WTC11 (cell line): ENCODE measurements at regions not wholly inside any gene's neighbourhood (a gene's known extent, or its start where the extent isn't known, plus 50 kb on each side); places are given as distances from the start of the nearest gene placed in this dataset.

Source experiments
- ATAC-seq: fragments of 200-7000 bp; cut with Tn5 transposase; 2 replicates; pipeline ENCODE4 v1.10.0; 2021; ENCODE audit warnings: mild to moderate bottlenecking, moderate library complexity
- CTCF ChIA-PET: fragments of 300-600 bp; sonication (Branson Sonifier 250); formaldehyde crosslinking; loops from one replicate; lab custom pipeline; 2021; ENCODE audit warnings: antibody characterized with exemption; lab: Charles Lee
- POLR2A ChIA-PET: fragments of 350-600 bp; sonication (Branson Sonifier 250); formaldehyde crosslinking; loops from one replicate; lab custom pipeline; 2021; ENCODE audit warnings: antibody characterized with exemption; lab: Charles Lee
- DNase-seq: peaks from one replicate; pipeline ENCODE4 v3.0.0; 2021; ENCODE audit warnings: low spot score
- H3K27ac Mint-ChIP-seq: 2 replicates; pipeline ENCODE4 v1.8.0; 2021; ENCODE audit warnings: mixed read lengths
- H3K27me3 Mint-ChIP-seq: 2 replicates; pipeline ENCODE4 v1.8.0; 2021; ENCODE audit warnings: low read depth, mild to moderate bottlenecking, moderate library complexity, mixed read lengths
- H3K36me3 Mint-ChIP-seq: 2 replicates; pipeline ENCODE4 v1.8.0; 2021; ENCODE audit warnings: mixed read lengths
- H3K4me1 Mint-ChIP-seq: 2 replicates; pipeline ENCODE4 v1.8.0; 2022; ENCODE audit warnings: mixed read lengths
- H3K4me3 Mint-ChIP-seq: 2 replicates; pipeline ENCODE4 v1.8.0; 2021; ENCODE audit warnings: mild to moderate bottlenecking, moderate library complexity, mixed read lengths
- H3K9me3 Mint-ChIP-seq: 2 replicates; pipeline ENCODE4 v1.8.0; 2021; ENCODE audit warnings: mixed read lengths
- ATF1 ChIP-seq: sonication (generic); formaldehyde crosslinking; IDR thresholded peaks from 2 replicates; pipeline ENCODE4 v1.8.1; 2023; ENCODE audit warnings: mild to moderate bottlenecking, moderate library complexity, missing genetic modification reagents
- CBFB ChIP-seq: sonication (generic); formaldehyde crosslinking; IDR thresholded peaks from 2 replicates; pipeline ENCODE4 v1.8.1; 2022; ENCODE audit warnings: mild to moderate bottlenecking, low read depth, missing genetic modification reagents
- ERG ChIP-seq: fragments of 250-450 bp; sonication (Bioruptor Pico); IDR thresholded peaks from 2 replicates; pipeline ENCODE4 v1.8.0; 2021; ENCODE audit warnings: mild to moderate bottlenecking
- GRHL2 ChIP-seq: fragments of 250-450 bp; sonication (Bioruptor Pico); IDR thresholded peaks from 2 replicates; pipeline ENCODE4 v1.8.0; 2022; ENCODE audit warnings: mild to moderate bottlenecking, moderate library complexity; ENCODE audit not compliant: insufficient replicate concordance, severe bottlenecking
- KAT7 ChIP-seq: sonication (generic); formaldehyde crosslinking; IDR thresholded peaks from 2 replicates; pipeline ENCODE4 v1.8.1; 2023; ENCODE audit warnings: missing genetic modification reagents, mild to moderate bottlenecking, borderline replicate concordance
- NFATC4 ChIP-seq: fragments of 250-450 bp; sonication (Bioruptor Pico); IDR thresholded peaks from 2 replicates; pipeline ENCODE4 v1.9.0; 2021; ENCODE audit warnings: mild to moderate bottlenecking
- NR1H2 ChIP-seq: sonication (generic); formaldehyde crosslinking; IDR thresholded peaks from 2 replicates; pipeline ENCODE4 v1.9.0; 2021; ENCODE audit warnings: mild to moderate bottlenecking, moderate library complexity, missing genetic modification reagents
- NR2C2 ChIP-seq: sonication (generic); formaldehyde crosslinking; IDR thresholded peaks from 2 replicates; pipeline ENCODE4 v1.8.0; 2022; ENCODE audit warnings: mild to moderate bottlenecking, missing genetic modification reagents
- NR3C1 ChIP-seq: sonication (generic); formaldehyde crosslinking; conservative IDR thresholded peaks from 2 replicates; pipeline ENCODE4 v1.8.1; 2023; ENCODE audit warnings: low read depth, mild to moderate bottlenecking, missing genetic modification reagents
- OVOL2 ChIP-seq: fragments of 250-450 bp; sonication (Bioruptor Pico); IDR thresholded peaks from 2 replicates; pipeline ENCODE4 v1.9.0; 2021; ENCODE audit warnings: mild to moderate bottlenecking, borderline replicate concordance
- PREB ChIP-seq: sonication (generic); formaldehyde crosslinking; IDR thresholded peaks from 2 replicates; pipeline ENCODE4 v1.8.1; 2022; ENCODE audit warnings: mild to moderate bottlenecking, missing genetic modification reagents, moderate library complexity, borderline replicate concordance
- PRRX2 ChIP-seq: fragments of 250-450 bp; sonication (Bioruptor Pico); IDR thresholded peaks from 2 replicates; pipeline ENCODE4 v1.8.0; 2021; ENCODE audit warnings: mild to moderate bottlenecking
- SP1 ChIP-seq: sonication (generic); formaldehyde crosslinking; conservative IDR thresholded peaks from 2 replicates; pipeline ENCODE4 v1.8.1; 2022; ENCODE audit warnings: missing genetic modification reagents
- USF2 ChIP-seq: sonication (generic); formaldehyde crosslinking; IDR thresholded peaks from 2 replicates; pipeline ENCODE4 v1.8.1; 2023; ENCODE audit warnings: mild to moderate bottlenecking, missing genetic modification reagents, moderate library complexity
- ZMAT4 ChIP-seq: fragments of 250-450 bp; sonication (Bioruptor Pico); IDR thresholded peaks from 2 replicates; pipeline ENCODE4 v1.9.0; 2021; ENCODE audit warnings: mild to moderate bottlenecking
- ZNF532 ChIP-seq: fragments of 250-450 bp; sonication (Bioruptor Pico); IDR thresholded peaks from 2 replicates; pipeline ENCODE4 v1.9.0; 2021; ENCODE audit warnings: mild to moderate bottlenecking, borderline replicate concordance
- ZSCAN18 ChIP-seq: fragments of 250-450 bp; sonication (Bioruptor Pico); IDR thresholded peaks from 2 replicates; pipeline ENCODE4 v2.1.2; 2022; ENCODE audit warnings: mild to moderate bottlenecking, moderate library complexity

GRCh38 chr12:34298971-34299801, 276.9 kb downstream of the ALG10 start (continued):
- TF ChIP-seq ATF1 (CRISPR knock-in tag) (no peak), ZSCAN18 (no peak)
- TF ChIP-seq, all 79 proteins: peak for 0

GRCh38 chr12:34299802-34300193, 277.5 kb downstream of the ALG10 start:
- H3K36me3 Mint-ChIP-seq, result peaks cover 98% of the 10 kb centered on the region
- H3K4me1 Mint-ChIP-seq, result no peaks in the 10 kb centered on the region
- H3K27me3 Mint-ChIP-seq, result peaks cover 43% of the 10 kb centered on the region
- no peak overlapping the region for H3K4me3 Mint-ChIP-seq
- ChIA-PET POLR2A (no interaction called here), CTCF (no interaction called here)
- no peak overlapping the region for H3K27ac Mint-ChIP-seq
- DNase-seq, result no peak
- no peak for TF ChIP-seq NR1H2
- no peak for TF ChIP-seq ZMAT4 (CRISPR knock-in tag)
- TF ChIP-seq GRHL2 (CRISPR knock-in tag), result no peak
- no peak for TF ChIP-seq NFATC4 (CRISPR knock-in tag)
- no peak for TF ChIP-seq ATF1 (CRISPR knock-in tag)
- no peak for TF ChIP-seq OVOL2
- no peak for TF ChIP-seq ZNF532 (CRISPR knock-in tag)
- TF ChIP-seq PREB (CRISPR knock-in tag), result no peak
- no peak for TF ChIP-seq PRRX2
- no peak for TF ChIP-seq CBFB (CRISPR knock-in tag)
- TF ChIP-seq KAT7 (CRISPR knock-in tag), result no peak
- peaks cover 95% of the 10 kb centered on the region for H3K9me3 Mint-ChIP-seq
- no peak for ATAC-seq

- no peaks in the 10 kb centered on the region for H3K4me1 Mint-ChIP-seq
- no peak for ATAC-seq
- no peak for DNase-seq
- no peak overlapping the region for H3K4me3 Mint-ChIP-seq
- H3K27me3 Mint-ChIP-seq, result peaks cover 45% of the 10 kb centered on the region
- peaks cover 95% of the 10 kb centered on the region for H3K9me3 Mint-ChIP-seq
- POLR2A ChIA-PET, result no interaction called here
- H3K27ac Mint-ChIP-seq, result no peak overlapping the region
- CTCF ChIA-PET, result no interaction called here
- peaks cover 98% of the 10 kb centered on the region for H3K36me3 Mint-ChIP-seq
- no peak for TF ChIP-seq SP1 (CRISPR knock-in tag)
- TF ChIP-seq CBFB (CRISPR knock-in tag), result no peak
- TF ChIP-seq USF2 (CRISPR knock-in tag), result no peak
- no peak for TF ChIP-seq ERG
- TF ChIP-seq NR2C2 (CRISPR knock-in tag), result no peak
- no peak for TF ChIP-seq NR3C1 (CRISPR knock-in tag)
These were observed 278.3 kb downstream of the ALG10 start for GRCh38 chr12:34300376-34301250.
